Mucosa of descending colon (tissue), 3 donors: ENCODE measurements at regions not wholly inside any gene's neighbourhood (a gene's known extent, or its start where the extent isn't known, plus 50 kb on each side); places are given as distances from the start of the nearest gene placed in this dataset.
"Not testable (repeated sequence)": the region's sequence is repeated elsewhere in the genome, so short reads cannot be mapped to it uniquely, and the experiment has no call there.

Source experiments
- ATAC-seq: fragments of 200-7000 bp; cut with Tn5 transposase; one replicate; pipeline ENCODE4 v1.9.1; 2020; ENCODE audit warnings: mild to moderate bottlenecking, moderate library complexity
- DNase-seq, 3 donors: peaks; one replicate each; pipeline ENCODE4 v3.0.0-alpha.2; 2020
- H3K36me3 ChIP-seq: fragments of 200-600 bp; one replicate; pipeline ENCODE4 v1.8.0; 2021; ENCODE audit warnings: low read depth, mild to moderate bottlenecking
- H3K4me1 ChIP-seq: fragments of 200-600 bp; one replicate; pipeline ENCODE4 v1.8.0; 2021; ENCODE audit warnings: low read depth, mild to moderate bottlenecking
- H3K4me3 ChIP-seq: fragments of 200-600 bp; one replicate; pipeline ENCODE4 v1.8.0; 2021; ENCODE audit warnings: mild to moderate bottlenecking
- H3K9me3 ChIP-seq: fragments of 200-600 bp; one replicate; pipeline ENCODE4 v1.8.0; 2021; ENCODE audit warnings: mild to moderate bottlenecking
- intact Hi-C, 2 donors: fragments of 100-400 bp; cut with DNase I in 1 of 2; cut with micrococcal nuclease in 1 of 2; formaldehyde crosslinking; loops; one replicate each; pipeline versions ENCODE4 v1.11.0 to v1.11.1; 2022; cut with DNase I, micrococcal nuclease
- TF ChIP-seq, protein P1 (sequence below): fragments of 200-600 bp; IDR thresholded peaks from one replicate; pipeline ENCODE4 v1.8.0; 2022; ENCODE audit warnings: antibody characterized with exemption, mild to moderate bottlenecking
- donor health status: DM: no; HTN: no; CAD: no; lungs with moderate emphysema.
- donor health status: DM: no; HTN: no; CAD: no.
- donor health status: DM: no; HTN: yes; CAD: no.

DNA sequence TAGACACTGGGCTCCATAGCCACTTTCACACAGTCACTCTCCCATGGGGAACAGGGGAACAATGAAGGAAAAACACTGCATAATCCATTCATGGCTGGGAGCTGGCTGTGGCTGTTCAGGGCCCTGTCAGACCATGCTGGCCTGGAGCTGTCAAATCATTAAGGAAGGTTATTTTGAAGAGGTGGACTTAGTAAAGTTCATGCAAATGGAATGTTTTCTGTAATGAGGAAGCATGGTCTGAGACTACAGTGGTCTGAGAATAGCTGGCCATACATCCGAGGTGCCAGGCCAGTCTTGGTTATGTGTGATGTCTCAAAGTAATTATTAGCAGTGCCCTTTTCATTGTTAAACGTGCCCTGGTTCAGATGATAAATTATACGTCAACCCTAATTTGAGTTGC is 117.1 kb upstream of the MRPS22 start:
- ATAC-seq = no peak
- no peaks in the 10 kb centered on the region for H3K9me3 ChIP-seq
- H3K4me3 ChIP-seq = no peak overlapping the region
- no peak for DNase-seq
- no peaks in the 10 kb centered on the region for H3K36me3 ChIP-seq
- TF ChIP-seq, protein P1, sequence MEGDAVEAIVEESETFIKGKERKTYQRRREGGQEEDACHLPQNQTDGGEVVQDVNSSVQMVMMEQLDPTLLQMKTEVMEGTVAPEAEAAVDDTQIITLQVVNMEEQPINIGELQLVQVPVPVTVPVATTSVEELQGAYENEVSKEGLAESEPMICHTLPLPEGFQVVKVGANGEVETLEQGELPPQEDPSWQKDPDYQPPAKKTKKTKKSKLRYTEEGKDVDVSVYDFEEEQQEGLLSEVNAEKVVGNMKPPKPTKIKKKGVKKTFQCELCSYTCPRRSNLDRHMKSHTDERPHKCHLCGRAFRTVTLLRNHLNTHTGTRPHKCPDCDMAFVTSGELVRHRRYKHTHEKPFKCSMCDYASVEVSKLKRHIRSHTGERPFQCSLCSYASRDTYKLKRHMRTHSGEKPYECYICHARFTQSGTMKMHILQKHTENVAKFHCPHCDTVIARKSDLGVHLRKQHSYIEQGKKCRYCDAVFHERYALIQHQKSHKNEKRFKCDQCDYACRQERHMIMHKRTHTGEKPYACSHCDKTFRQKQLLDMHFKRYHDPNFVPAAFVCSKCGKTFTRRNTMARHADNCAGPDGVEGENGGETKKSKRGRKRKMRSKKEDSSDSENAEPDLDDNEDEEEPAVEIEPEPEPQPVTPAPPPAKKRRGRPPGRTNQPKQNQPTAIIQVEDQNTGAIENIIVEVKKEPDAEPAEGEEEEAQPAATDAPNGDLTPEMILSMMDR = no peak
- no peaks in the 10 kb centered on the region for H3K4me1 ChIP-seq
- intact Hi-C loops = no loop called here

DNA sequence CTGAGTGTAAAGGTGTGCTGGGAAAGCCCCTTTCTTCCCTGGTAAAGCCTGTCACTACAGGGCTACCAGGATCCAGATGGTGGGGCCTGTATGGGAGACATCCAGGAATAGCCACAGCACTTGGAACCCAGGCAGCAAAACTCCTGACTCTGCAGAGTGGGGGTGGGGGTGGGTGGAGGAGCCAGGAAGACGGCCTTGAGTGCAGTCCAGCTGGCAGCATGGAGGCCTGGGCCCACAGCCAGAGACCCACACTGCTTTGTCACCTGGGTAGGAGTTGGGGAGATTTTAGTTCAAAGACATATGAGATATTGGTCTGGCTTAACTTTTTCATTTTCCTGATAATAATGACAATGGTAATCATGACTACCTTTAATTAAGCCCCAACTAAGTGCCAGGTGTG is 116.7 kb upstream of the MRPS22 start:
- Histone ChIP-seq H3K9me3 (no peaks in the 10 kb centered on the region), H3K4me3 (no peak overlapping the region), H3K36me3 (no peaks in the 10 kb centered on the region), H3K4me1 (no peaks in the 10 kb centered on the region)
- DNase-seq (no peak), ATAC-seq (no peak)
- intact Hi-C loops = no loop called here
- TF ChIP-seq, protein P1 = no peak

DNA sequence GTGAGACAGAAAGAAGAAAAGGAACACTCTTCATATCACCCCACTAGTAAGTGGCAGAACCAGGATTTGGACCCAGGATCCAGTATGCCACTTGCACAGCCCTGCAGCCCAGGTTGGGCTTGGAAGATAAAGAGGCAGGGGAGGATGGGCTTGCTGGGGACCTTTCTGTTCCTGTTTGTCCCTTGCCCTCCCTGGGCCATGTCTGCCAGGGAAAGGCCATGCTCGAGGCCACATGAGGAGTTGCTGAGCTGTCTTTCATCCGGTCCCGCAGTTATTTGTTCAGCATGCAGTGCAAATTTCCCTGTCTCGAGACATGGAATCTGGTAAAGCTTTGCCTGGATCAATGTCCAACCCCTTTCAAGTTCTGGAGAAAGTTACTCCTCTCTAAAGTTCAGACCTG is 116.0 kb upstream of the MRPS22 start:
- intact Hi-C loops = no loop called here
- Histone ChIP-seq H3K4me3 (no peak overlapping the region), H3K36me3 (no peaks in the 10 kb centered on the region), H3K4me1 (no peaks in the 10 kb centered on the region), H3K9me3 (no peaks in the 10 kb centered on the region)
- TF ChIP-seq, protein P1 = no peak
- DNase-seq (no peak), ATAC-seq (no peak)

DNA sequence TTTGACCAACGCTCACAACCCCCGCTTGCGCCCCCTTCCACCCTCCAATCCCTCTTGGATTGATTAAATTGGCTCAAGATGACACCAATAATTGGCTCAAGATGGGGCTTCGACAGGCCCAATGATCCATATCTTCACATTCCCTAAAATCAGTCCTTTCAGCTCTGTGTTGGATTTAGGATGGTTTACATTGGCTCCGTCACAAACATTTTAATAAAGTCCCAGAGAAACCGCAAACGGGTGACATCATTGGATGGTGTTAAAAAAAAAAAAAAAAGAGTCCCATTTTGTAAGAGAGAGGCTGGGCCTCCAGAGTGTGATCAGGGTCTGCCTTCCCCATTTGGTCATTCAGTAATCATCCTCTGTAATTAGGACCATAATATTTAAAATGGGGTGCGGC is 113.4 kb upstream of the MRPS22 start:
- intact Hi-C loops = no loop called here
- TF ChIP-seq, protein P1 = no peak
- no peak overlapping the region for H3K4me3 ChIP-seq

GRCh38 chr3:139231555-139232281 is 112.1 kb upstream of the MRPS22 start:
- Histone ChIP-seq H3K9me3 (no peaks in the 10 kb centered on the region), H3K4me3 (no peak overlapping the region), H3K4me1 (no peaks in the 10 kb centered on the region), H3K36me3 (no peaks in the 10 kb centered on the region)
- DNase-seq (no peak), ATAC-seq (no peak)
- intact Hi-C loops = no loop called here
- TF ChIP-seq, protein P1 = no peak

More for the DNA sequence above, 113.4 kb upstream of the MRPS22 start:
- DNase-seq (no peak), ATAC-seq (no peak)
- no peaks in the 10 kb centered on the region for H3K36me3 ChIP-seq
- H3K9me3 ChIP-seq = no peaks in the 10 kb centered on the region
- H3K4me1 ChIP-seq = no peaks in the 10 kb centered on the region

DNA sequence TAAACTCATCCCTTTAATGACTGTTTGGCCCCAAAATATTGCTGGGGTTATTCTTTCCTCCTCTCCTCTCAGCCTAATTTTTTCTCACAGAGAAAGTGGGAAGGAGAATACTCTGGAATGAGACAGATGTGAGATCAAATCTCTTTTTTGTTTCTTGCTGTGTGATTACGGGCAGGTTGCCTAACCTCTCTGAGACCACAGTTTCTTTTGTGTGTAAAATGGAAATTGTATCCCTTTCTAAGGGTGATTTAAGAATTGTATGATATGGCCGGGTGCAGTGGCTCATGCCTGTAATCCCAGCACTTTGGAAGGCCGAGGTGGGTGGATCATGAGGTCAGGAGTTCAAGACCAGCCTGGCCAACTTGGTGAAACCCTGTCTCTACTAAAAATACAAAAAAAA is 111.5 kb upstream of the MRPS22 start:
- ATAC-seq, H3K9me3 ChIP-seq, H3K4me3 ChIP-seq, intact Hi-C loops, DNase-seq, H3K4me1 ChIP-seq, H3K36me3 ChIP-seq: not testable (repeated sequence)
